Right atrium auricular region (tissue), 2 donors: ENCODE measurements at regions not wholly inside any gene's neighbourhood (a gene's known extent, or its start where the extent isn't known, plus 50 kb on each side); places are given as distances from the start of the nearest gene placed in this dataset.

ENCODE experiments used
- DNase-seq: peaks from one replicate; pipeline ENCODE4 v3.0.0-alpha.2; 2019; ENCODE audit warnings: low spot score
- H3K27ac ChIP-seq, 2 donors: fragments of 200-600 bp; sonication (generic); 1 replicate in 1 of 2; 2 replicates in 1 of 2; pipeline ENCODE4 v1.5.1; 2016 to 2019
- H3K27me3 ChIP-seq, 2 donors: fragments of 200-600 bp; sonication (generic); one replicate each; pipeline versions ENCODE4 v1.5.1 to v1.6.0; 2017 to 2019
- H3K36me3 ChIP-seq: fragments of 200-600 bp; sonication (generic); one replicate; pipeline ENCODE4 v1.5.1; 2016
- H3K4me1 ChIP-seq, 2 donors: fragments of 200-600 bp; sonication (generic); one replicate each; pipeline versions ENCODE4 v1.5.1 to v1.6.0; 2017 to 2019
- H3K4me3 ChIP-seq, 2 donors: fragments of 200-600 bp; sonication (generic); 1 replicate in 1 of 2; 2 replicates in 1 of 2; pipeline ENCODE4 v1.5.1; 2017 to 2019; ENCODE audit warnings: mild to moderate bottlenecking in 1 of 2, moderate library complexity in 1 of 2
- H3K9me3 ChIP-seq, 2 donors: fragments of 200-600 bp; sonication (generic); one replicate each; pipeline ENCODE4 v1.5.1; 2019
- TF ChIP-seq, protein P1 (sequence below), 2 donors: fragments of 200-600 bp; sonication (generic); IDR thresholded peaks; one replicate each; pipeline ENCODE4 v1.5.1; 2019; ENCODE audit warnings: antibody characterized with exemption in 2 of 2

- no peak overlapping the region for H3K27ac ChIP-seq
- no peaks in the 10 kb centered on the region for H3K27me3 ChIP-seq
- no peak overlapping the region for H3K4me3 ChIP-seq
- no peaks in the 10 kb centered on the region for H3K9me3 ChIP-seq
- H3K4me1 ChIP-seq, result peaks cover 0 to 4% of the 10 kb centered on the region in 2 donors
- no peak for DNase-seq
- TF ChIP-seq, protein P1, sequence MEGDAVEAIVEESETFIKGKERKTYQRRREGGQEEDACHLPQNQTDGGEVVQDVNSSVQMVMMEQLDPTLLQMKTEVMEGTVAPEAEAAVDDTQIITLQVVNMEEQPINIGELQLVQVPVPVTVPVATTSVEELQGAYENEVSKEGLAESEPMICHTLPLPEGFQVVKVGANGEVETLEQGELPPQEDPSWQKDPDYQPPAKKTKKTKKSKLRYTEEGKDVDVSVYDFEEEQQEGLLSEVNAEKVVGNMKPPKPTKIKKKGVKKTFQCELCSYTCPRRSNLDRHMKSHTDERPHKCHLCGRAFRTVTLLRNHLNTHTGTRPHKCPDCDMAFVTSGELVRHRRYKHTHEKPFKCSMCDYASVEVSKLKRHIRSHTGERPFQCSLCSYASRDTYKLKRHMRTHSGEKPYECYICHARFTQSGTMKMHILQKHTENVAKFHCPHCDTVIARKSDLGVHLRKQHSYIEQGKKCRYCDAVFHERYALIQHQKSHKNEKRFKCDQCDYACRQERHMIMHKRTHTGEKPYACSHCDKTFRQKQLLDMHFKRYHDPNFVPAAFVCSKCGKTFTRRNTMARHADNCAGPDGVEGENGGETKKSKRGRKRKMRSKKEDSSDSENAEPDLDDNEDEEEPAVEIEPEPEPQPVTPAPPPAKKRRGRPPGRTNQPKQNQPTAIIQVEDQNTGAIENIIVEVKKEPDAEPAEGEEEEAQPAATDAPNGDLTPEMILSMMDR (IDR thresholded peaks at IDR 0.05), result no peak
- H3K36me3 ChIP-seq, result no peaks in the 10 kb centered on the region
Observed at GRCh38 chr7:35558841-35559240, 136.1 kb downstream of the HERPUD2 start.

DNA sequence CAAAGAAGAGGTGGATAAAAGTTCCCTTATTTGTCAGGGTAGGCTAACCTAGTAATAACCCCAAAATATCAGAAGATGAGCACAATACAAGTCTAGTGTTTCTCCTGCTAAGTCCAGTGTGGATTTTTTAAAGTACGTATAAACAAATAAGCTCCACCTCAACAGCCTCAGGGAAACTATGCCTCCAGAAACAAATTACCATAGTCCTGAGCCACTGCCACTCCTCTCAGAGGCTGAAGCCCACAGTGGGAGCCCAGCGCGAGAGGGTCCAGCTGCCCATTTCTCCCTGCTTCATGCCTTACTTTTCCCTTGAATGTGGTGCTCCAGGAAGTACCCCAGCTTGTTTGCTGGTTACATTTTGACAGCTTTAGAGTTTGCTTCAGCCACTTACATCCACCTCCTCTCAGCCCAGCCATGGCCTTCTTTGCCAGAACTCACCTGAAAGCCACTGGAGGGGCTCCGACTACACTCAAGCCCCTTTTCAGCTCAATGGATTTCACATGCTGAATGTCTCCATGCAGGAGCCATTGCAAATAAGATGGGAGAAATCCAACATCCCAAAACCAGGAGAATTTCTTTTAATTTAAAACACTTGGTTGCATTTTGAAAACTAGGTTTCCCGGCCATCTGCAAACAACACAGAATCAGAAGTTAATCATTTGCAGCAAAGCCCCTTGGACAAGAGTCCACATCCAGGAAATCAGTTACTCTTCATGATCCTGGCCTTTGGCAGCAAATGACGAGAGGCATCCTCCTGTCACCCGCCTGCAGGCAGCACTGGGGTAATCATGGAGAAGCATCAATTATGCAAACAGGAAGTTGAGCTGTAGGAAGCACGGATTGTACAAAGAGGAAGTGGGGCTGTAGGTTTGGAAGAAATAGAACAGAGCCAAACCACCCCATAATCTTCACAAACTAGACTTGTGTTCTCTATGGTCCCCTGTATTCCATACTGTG lies 138.1 kb downstream of the HERPUD2 start:
- no peak overlapping the region for H3K4me3 ChIP-seq
- TF ChIP-seq, protein P1 (IDR thresholded peaks at IDR 0.05), result no peak
- DNase-seq, result peak; percentile 49

GRCh38 chr7:35555934-35556333 lies 139.0 kb downstream of the HERPUD2 start:
- peaks cover 0 to 5% of the 10 kb centered on the region in 2 donors for H3K4me1 ChIP-seq
- no peaks in the 10 kb centered on the region for H3K9me3 ChIP-seq
- DNase-seq, result no peak
- H3K36me3 ChIP-seq, result no peaks in the 10 kb centered on the region
- H3K4me3 ChIP-seq, result no peak overlapping the region
- H3K27ac ChIP-seq, result no peak overlapping the region
- H3K27me3 ChIP-seq, result no peaks in the 10 kb centered on the region
- TF ChIP-seq, protein P1 (IDR thresholded peaks at IDR 0.05), result no peak

More for the DNA sequence above, 138.1 kb downstream of the HERPUD2 start:
- Histone ChIP-seq H3K27ac (no peak overlapping the region), H3K36me3 (no peaks in the 10 kb centered on the region), H3K4me1 (peaks cover 0 to 5% of the 10 kb centered on the region in 2 donors), H3K9me3 (no peaks in the 10 kb centered on the region), H3K27me3 (no peaks in the 10 kb centered on the region)

GRCh38 chr7:35555386-35555785 lies 139.5 kb downstream of the HERPUD2 start:
- TF ChIP-seq, protein P1 (IDR thresholded peaks at IDR 0.05), result no peak
- Histone ChIP-seq H3K27ac (no peak overlapping the region), H3K4me3 (no peak overlapping the region), H3K9me3 (no peaks in the 10 kb centered on the region), H3K4me1 (peaks cover 0 to 5% of the 10 kb centered on the region in 2 donors), H3K27me3 (no peaks in the 10 kb centered on the region), H3K36me3 (no peaks in the 10 kb centered on the region)
- peak; percentile 55 for DNase-seq

- Histone ChIP-seq H3K36me3 (no peaks in the 10 kb centered on the region), H3K4me3 (no peak overlapping the region), H3K27ac (no peak overlapping the region), H3K4me1 (peaks cover 0 to 5% of the 10 kb centered on the region in 2 donors), H3K9me3 (no peaks in the 10 kb centered on the region), H3K27me3 (no peaks in the 10 kb centered on the region)
- DNase-seq, result peak; percentile 65
- TF ChIP-seq, protein P1 (IDR thresholded peaks at IDR 0.05), result no peak
Observed at GRCh38 chr7:35553519-35553918, 141.4 kb downstream of the HERPUD2 start.
